HCT116 (cell line): ENCODE measurements at regions not wholly inside any gene's neighbourhood (a gene's known extent, or its start where the extent isn't known, plus 50 kb on each side); places are given as distances from the start of the nearest gene placed in this dataset.

Source experiments
- ATAC-seq: fragments of 200-7000 bp; cut with Tn5 transposase; 2 replicates; pipeline ENCODE4 v1.9.1; 2020; ENCODE audit warnings: mild to moderate bottlenecking, moderate library complexity
- BruUV-seq: library from RNA; stranded (reverse); fragments of 400-500 nt; replicated peaks from 2 replicates; lab custom pipeline; 2021; lab: Mats Ljungman, UMichigan
- CTCF ChIA-PET: fragments of 300-600 bp; sonication (Branson Sonifier 250); formaldehyde crosslinking; loops from one replicate; lab custom pipeline; 2021; ENCODE audit warnings: antibody characterized with exemption; lab: Charles Lee
- POLR2A ChIA-PET: fragments of 300-600, 350-600 bp; sonication (Branson Sonifier 250); formaldehyde crosslinking; loops from one replicate; lab custom pipeline; 2021; ENCODE audit warnings: antibody characterized with exemption; lab: Charles Lee
- RAD21 ChIA-PET, 2 experiments: fragments of 300-600 bp; sonication (Branson Sonifier 250); formaldehyde crosslinking; loops; one replicate each; lab custom pipeline; 2023; ENCODE audit warnings: low total read pairs in 2 of 2; ENCODE audit not compliant: uncharacterized antibody in 2 of 2, unreplicated experiment in 2 of 2, low non-redundant PET in 1 of 2; lab: Charles Lee
- DNase-seq: peaks from one replicate; pipeline ENCODE4 v3.0.0-alpha.2; 2010; ENCODE audit warnings: low read depth, low spot score
- H2AFZ ChIP-seq: fragments of 200-600 bp; shearing (Covaris generic), sonication (generic); 2 replicates; pipeline ENCODE4 v1.6.1; 2017; ENCODE audit warnings: low read depth, mixed run types, mixed read lengths, antibody characterized with exemption, low read length; ENCODE audit not compliant: poor library complexity, severe bottlenecking
- H3K27ac ChIP-seq: 2 replicates; pipeline ENCODE4 v1.5.1; 2012; ENCODE audit warnings: low read depth, low read length
- H3K27me3 ChIP-seq: fragments of 200-600 bp; sonication (generic); 2 replicates; pipeline ENCODE4 v1.6.1; 2016; ENCODE audit warnings: mixed run types, low read length, mixed read lengths; ENCODE audit not compliant: insufficient read depth
- H3K36me3 ChIP-seq, 2 experiments: fragments of 200-500 bp in 1 of 2; fragments of 200-600 bp in 1 of 2; sonication (Bioruptor generic) in 1 of 2; sonication (generic) in 1 of 2; 2 replicates each; pipeline versions ENCODE4 v1.5.1 to v1.6.1; 2014 to 2016; ENCODE audit warnings: low read length in 2 of 2, inconsistent platforms in 1 of 2, mixed read lengths in 1 of 2, mixed run types in 1 of 2; ENCODE audit not compliant: insufficient read depth in 2 of 2, control insufficient read depth in 1 of 2
- H3K4me1 ChIP-seq, 2 experiments: fragments of 200-600 bp in 1 of 2; sonication (generic) in 1 of 2; 2 replicates each; pipeline versions ENCODE4 v1.5.1 to v1.6.1; 2012 to 2017; ENCODE audit warnings: low read length in 2 of 2, inconsistent platforms in 1 of 2, mild to moderate bottlenecking in 1 of 2, mixed read lengths in 1 of 2, mixed run types in 1 of 2, moderate library complexity in 1 of 2; ENCODE audit not compliant: insufficient read depth in 2 of 2, control insufficient read depth in 1 of 2
- H3K4me2 ChIP-seq: fragments of 200-600 bp; sonication (generic); 2 replicates; pipeline ENCODE4 v1.6.1; 2017; ENCODE audit warnings: mixed run types, low read length, mixed read lengths
- H3K4me3 ChIP-seq, 2 experiments: fragments of 200-600 bp in 1 of 2; sonication (generic) in 1 of 2; replicated peaks in 1 of 2; 2 replicates each; pipeline ENCODE4 v1.5.1; 2011 to 2016; ENCODE audit warnings: low read length in 2 of 2, control low read depth in 1 of 2, low read depth in 1 of 2, mild to moderate bottlenecking in 1 of 2, mixed read lengths in 1 of 2, mixed run types in 1 of 2
- H3K79me2 ChIP-seq: fragments of 200-600 bp; sonication (generic); 2 replicates; pipeline ENCODE4 v1.6.1; 2017; ENCODE audit warnings: mild to moderate bottlenecking, mixed run types, low read length, moderate library complexity, mixed read lengths; ENCODE audit not compliant: insufficient read depth
- H3K9ac ChIP-seq: fragments of 200-600 bp; sonication (generic); 2 replicates; pipeline ENCODE4 v1.6.1; 2016; ENCODE audit warnings: low read length, mixed read lengths
- H3K9me2 ChIP-seq: fragments of 200-600 bp; sonication (generic), shearing (Covaris generic); 2 replicates; pipeline ENCODE4 v1.6.1; 2017; ENCODE audit warnings: mixed run types, mild to moderate bottlenecking, moderate library complexity; ENCODE audit not compliant: insufficient read depth
- H3K9me3 ChIP-seq, 2 experiments: fragments of 200-500 bp in 1 of 2; fragments of 200-600 bp in 1 of 2; sonication (Bioruptor generic) in 1 of 2; sonication (generic) in 1 of 2; 2 replicates each; pipeline ENCODE4 v1.6.1; 2014 to 2017; ENCODE audit warnings: low read length in 2 of 2, mixed read lengths in 2 of 2, inconsistent platforms in 1 of 2, low read depth in 1 of 2, mild to moderate bottlenecking in 1 of 2, mixed run types in 1 of 2, moderate library complexity in 1 of 2; ENCODE audit not compliant: control insufficient read depth in 1 of 2, insufficient read depth in 1 of 2
- H4K20me1 ChIP-seq: fragments of 200-600 bp; sonication (generic), shearing (Covaris generic); 2 replicates; pipeline ENCODE4 v1.6.1; 2017; ENCODE audit warnings: mixed run types, mild to moderate bottlenecking, moderate library complexity; ENCODE audit not compliant: insufficient read depth
- CBX3 ChIP-seq: IDR thresholded peaks from 2 replicates; pipeline ENCODE4 v1.6.1; 2012; ENCODE audit warnings: low read depth
- CEBPB ChIP-seq: IDR thresholded peaks from 2 replicates; pipeline ENCODE4 v1.6.1; 2012; ENCODE audit warnings: low read depth
- ELF1 ChIP-seq: IDR thresholded peaks from 2 replicates; pipeline ENCODE4 v1.6.1; 2012; ENCODE audit warnings: low read depth, borderline replicate concordance
- EZH2phosphoT487 ChIP-seq: fragments of 200-600 bp; IDR thresholded peaks from 2 replicates; pipeline ENCODE4 v1.6.1; 2018; ENCODE audit warnings: antibody characterized with exemption, borderline replicate concordance
- JUND ChIP-seq: IDR thresholded peaks from 2 replicates; pipeline ENCODE4 v1.6.1; 2012
- MAX ChIP-seq: IDR thresholded peaks from 2 replicates; pipeline ENCODE4 v1.6.1; 2012
- POLR2A ChIP-seq: IDR thresholded peaks from 2 replicates; pipeline ENCODE4 v1.7.0; 2011; ENCODE audit warnings: borderline replicate concordance; ENCODE audit not compliant: insufficient read depth, insufficient read length; ENCODE audit errors: extremely low read depth
- POLR2AphosphoS5 ChIP-seq: IDR thresholded peaks from 2 replicates; pipeline ENCODE4 v1.6.1; 2011; ENCODE audit warnings: mild to moderate bottlenecking, low read depth, low read length, moderate library complexity
- RAD21 ChIP-seq: IDR thresholded peaks from 2 replicates; pipeline ENCODE4 v1.6.1; 2012; ENCODE audit warnings: low read depth, mild to moderate bottlenecking
- SP1 ChIP-seq: IDR thresholded peaks from 2 replicates; pipeline ENCODE4 v1.6.1; 2012; ENCODE audit warnings: low read depth
- TCF7L2 ChIP-seq: IDR thresholded peaks from 2 replicates; pipeline ENCODE4 v1.7.0; 2011; ENCODE audit warnings: borderline replicate concordance, inconsistent platforms; ENCODE audit not compliant: insufficient read depth, insufficient read length; ENCODE audit errors: extremely low read depth
- YY1 ChIP-seq: IDR thresholded peaks from 2 replicates; pipeline ENCODE4 v1.6.1; 2011; ENCODE audit warnings: low read length, low read depth, moderate library complexity, mild to moderate bottlenecking; ENCODE audit not compliant: insufficient replicate concordance; ENCODE audit errors: extremely low read depth
- ZFX ChIP-seq: fragments of 450-650 bp; IDR thresholded peaks from 2 replicates; pipeline ENCODE4 v1.6.1; 2017
- ZNF274 ChIP-seq: fragments of 200-500 bp; sonication (Bioruptor generic); IDR thresholded peaks from 2 replicates; pipeline ENCODE4 v1.6.1; 2014; ENCODE audit warnings: mild to moderate bottlenecking, low read depth, low read length, inconsistent platforms
- intact Hi-C: fragments of 100-400 bp; cut with micrococcal nuclease; formaldehyde crosslinking; loops from 2 replicates; pipeline ENCODE4 v1.10.0; 2022
- TF ChIP-seq, protein P1 (sequence below): IDR thresholded peaks from 2 replicates; pipeline ENCODE4 v1.6.1; 2011; ENCODE audit warnings: mild to moderate bottlenecking, low read length, moderate library complexity; ENCODE audit not compliant: insufficient replicate concordance; ENCODE audit errors: extremely low read depth
- TF ChIP-seq, protein P2 (sequence below): IDR thresholded peaks from 2 replicates; pipeline ENCODE4 v1.6.1; 2012
- TF ChIP-seq, protein P3 (sequence below), 3 experiments: fragments of 200-600 bp in 1 of 3; sonication (generic) in 1 of 3; IDR thresholded peaks in 2 of 3; conservative IDR thresholded peaks in 1 of 3; 2 replicates each; pipeline ENCODE4 v1.5.1; 2012 to 2017; ENCODE audit warnings: low read depth in 2 of 3, low read length in 2 of 3, antibody characterized with exemption in 1 of 3, borderline replicate concordance in 1 of 3, control low read depth in 1 of 3, mild to moderate bottlenecking in 1 of 3, mixed read lengths in 1 of 3, mixed run types in 1 of 3, moderate library complexity in 1 of 3; ENCODE audit not compliant: insufficient read depth in 1 of 3
- TF ChIP-seq, protein P4 (sequence below): IDR thresholded peaks from 2 replicates; pipeline ENCODE4 v1.6.1; 2012; ENCODE audit warnings: low read depth

DNA sequence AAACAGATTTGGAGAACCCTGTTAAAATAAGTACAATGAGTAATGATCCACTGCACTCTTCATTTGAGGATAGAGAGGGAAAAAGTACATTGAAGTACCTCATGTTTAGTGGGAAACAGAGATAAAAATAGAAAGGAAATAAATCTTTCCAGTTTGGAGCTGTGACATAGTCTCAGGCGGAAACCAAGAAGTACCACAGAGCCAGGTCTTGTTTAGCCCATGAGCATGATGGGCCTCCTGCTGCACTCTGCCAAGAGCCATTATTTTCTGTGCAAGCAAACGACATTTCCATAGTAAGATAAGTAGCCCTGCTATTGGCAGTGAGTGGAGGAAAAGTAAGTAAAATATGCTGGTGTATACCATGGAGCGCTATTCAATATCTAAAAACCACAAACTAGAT is 796.1 kb downstream of the TBL1XR1 start:
- 0 out of 4 replicates have a peak, but pooled peaks cover 0 to 3% of the 10 kb centered on the region in 2 experiments for H3K9me3 ChIP-seq
- POLR2A ChIA-PET: no interaction called here
- no peaks in the 10 kb centered on the region for H4K20me1 ChIP-seq
- no peaks in the 10 kb centered on the region for H3K79me2 ChIP-seq
- no peaks in the 10 kb centered on the region for H3K36me3 ChIP-seq
- TF ChIP-seq TCF7L2 (no peak), CEBPB (no peak), EZH2phosphoT487 (no peak), SP1 (no peak), CBX3 (no peak), RAD21 (no peak), YY1 (no peak), ZNF274 (no peak), ELF1 (no peak), POLR2A (no peak), JUND (no peak), ZFX (no peak), POLR2AphosphoS5 (no peak), MAX (no peak)
- TF ChIP-seq, protein P1, sequence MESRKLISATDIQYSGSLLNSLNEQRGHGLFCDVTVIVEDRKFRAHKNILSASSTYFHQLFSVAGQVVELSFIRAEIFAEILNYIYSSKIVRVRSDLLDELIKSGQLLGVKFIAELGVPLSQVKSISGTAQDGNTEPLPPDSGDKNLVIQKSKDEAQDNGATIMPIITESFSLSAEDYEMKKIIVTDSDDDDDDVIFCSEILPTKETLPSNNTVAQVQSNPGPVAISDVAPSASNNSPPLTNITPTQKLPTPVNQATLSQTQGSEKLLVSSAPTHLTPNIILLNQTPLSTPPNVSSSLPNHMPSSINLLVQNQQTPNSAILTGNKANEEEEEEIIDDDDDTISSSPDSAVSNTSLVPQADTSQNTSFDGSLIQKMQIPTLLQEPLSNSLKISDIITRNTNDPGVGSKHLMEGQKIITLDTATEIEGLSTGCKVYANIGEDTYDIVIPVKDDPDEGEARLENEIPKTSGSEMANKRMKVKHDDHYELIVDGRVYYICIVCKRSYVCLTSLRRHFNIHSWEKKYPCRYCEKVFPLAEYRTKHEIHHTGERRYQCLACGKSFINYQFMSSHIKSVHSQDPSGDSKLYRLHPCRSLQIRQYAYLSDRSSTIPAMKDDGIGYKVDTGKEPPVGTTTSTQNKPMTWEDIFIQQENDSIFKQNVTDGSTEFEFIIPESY: no peak
- TF ChIP-seq, protein P2, sequence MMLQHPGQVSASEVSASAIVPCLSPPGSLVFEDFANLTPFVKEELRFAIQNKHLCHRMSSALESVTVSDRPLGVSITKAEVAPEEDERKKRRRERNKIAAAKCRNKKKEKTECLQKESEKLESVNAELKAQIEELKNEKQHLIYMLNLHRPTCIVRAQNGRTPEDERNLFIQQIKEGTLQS: no peak
- TF ChIP-seq, protein P3, sequence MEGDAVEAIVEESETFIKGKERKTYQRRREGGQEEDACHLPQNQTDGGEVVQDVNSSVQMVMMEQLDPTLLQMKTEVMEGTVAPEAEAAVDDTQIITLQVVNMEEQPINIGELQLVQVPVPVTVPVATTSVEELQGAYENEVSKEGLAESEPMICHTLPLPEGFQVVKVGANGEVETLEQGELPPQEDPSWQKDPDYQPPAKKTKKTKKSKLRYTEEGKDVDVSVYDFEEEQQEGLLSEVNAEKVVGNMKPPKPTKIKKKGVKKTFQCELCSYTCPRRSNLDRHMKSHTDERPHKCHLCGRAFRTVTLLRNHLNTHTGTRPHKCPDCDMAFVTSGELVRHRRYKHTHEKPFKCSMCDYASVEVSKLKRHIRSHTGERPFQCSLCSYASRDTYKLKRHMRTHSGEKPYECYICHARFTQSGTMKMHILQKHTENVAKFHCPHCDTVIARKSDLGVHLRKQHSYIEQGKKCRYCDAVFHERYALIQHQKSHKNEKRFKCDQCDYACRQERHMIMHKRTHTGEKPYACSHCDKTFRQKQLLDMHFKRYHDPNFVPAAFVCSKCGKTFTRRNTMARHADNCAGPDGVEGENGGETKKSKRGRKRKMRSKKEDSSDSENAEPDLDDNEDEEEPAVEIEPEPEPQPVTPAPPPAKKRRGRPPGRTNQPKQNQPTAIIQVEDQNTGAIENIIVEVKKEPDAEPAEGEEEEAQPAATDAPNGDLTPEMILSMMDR (IDR thresholded peaks at IDR 0.05 in 2 of 3, conservative IDR thresholded peaks at IDR 0.05 in 1 of 3; ENCODE audit: borderline replicate concordance in 1 of 3, insufficient read depth in 1 of 3, low read depth in 2 of 3, low read length in 2 of 3): no peak
- TF ChIP-seq, protein P4, sequence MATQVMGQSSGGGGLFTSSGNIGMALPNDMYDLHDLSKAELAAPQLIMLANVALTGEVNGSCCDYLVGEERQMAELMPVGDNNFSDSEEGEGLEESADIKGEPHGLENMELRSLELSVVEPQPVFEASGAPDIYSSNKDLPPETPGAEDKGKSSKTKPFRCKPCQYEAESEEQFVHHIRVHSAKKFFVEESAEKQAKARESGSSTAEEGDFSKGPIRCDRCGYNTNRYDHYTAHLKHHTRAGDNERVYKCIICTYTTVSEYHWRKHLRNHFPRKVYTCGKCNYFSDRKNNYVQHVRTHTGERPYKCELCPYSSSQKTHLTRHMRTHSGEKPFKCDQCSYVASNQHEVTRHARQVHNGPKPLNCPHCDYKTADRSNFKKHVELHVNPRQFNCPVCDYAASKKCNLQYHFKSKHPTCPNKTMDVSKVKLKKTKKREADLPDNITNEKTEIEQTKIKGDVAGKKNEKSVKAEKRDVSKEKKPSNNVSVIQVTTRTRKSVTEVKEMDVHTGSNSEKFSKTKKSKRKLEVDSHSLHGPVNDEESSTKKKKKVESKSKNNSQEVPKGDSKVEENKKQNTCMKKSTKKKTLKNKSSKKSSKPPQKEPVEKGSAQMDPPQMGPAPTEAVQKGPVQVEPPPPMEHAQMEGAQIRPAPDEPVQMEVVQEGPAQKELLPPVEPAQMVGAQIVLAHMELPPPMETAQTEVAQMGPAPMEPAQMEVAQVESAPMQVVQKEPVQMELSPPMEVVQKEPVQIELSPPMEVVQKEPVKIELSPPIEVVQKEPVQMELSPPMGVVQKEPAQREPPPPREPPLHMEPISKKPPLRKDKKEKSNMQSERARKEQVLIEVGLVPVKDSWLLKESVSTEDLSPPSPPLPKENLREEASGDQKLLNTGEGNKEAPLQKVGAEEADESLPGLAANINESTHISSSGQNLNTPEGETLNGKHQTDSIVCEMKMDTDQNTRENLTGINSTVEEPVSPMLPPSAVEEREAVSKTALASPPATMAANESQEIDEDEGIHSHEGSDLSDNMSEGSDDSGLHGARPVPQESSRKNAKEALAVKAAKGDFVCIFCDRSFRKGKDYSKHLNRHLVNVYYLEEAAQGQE: no peak
- no peaks in the 10 kb centered on the region for H3K27me3 ChIP-seq
- BruUV-seq: no TSS peak
- no peak overlapping the region for H3K4me2 ChIP-seq
- no peak overlapping the region for H3K27ac ChIP-seq
- intact Hi-C loops: no loop called here
- no peaks in the 10 kb centered on the region for H3K9me2 ChIP-seq
- ATAC-seq (no peak), DNase-seq (no peak)
- no peaks in the 10 kb centered on the region for H3K4me1 ChIP-seq
- H3K4me3 ChIP-seq: no peak overlapping the region
- H3K9ac ChIP-seq: no peak overlapping the region
- CTCF ChIA-PET: no interaction called here
- RAD21 ChIA-PET: no interaction called here
- no peak overlapping the region for H2AFZ ChIP-seq
